HEK293 (cell line): ENCODE measurements at regions not wholly inside any gene's neighbourhood (a gene's known extent, or its start where the extent isn't known, plus 50 kb on each side); places are given as distances from the start of the nearest gene placed in this dataset.

Experiments
- ZFP3 ChIP-seq: fragments of 450-650 bp; formaldehyde crosslinking; IDR thresholded peaks from 2 replicates; pipeline ENCODE4 v1.5.1; 2016; ENCODE audit warnings: low read depth, missing biosample characterization, missing genetic modification characterization
- ZIC2 ChIP-seq: fragments of 450-650 bp; formaldehyde crosslinking; IDR thresholded peaks from 2 replicates; pipeline ENCODE4 v1.5.1; 2016; ENCODE audit warnings: missing biosample characterization, missing genetic modification characterization
- ZNF274 ChIP-seq, 2 experiments: fragments of 200-500 bp in 1 of 2; fragments of 450-650 bp in 1 of 2; sonication (Bioruptor generic) in 1 of 2; formaldehyde crosslinking in 1 of 2; IDR thresholded peaks; 2 replicates each; pipeline versions ENCODE4 v1.5.1 to v1.6.1; 2014 to 2016; ENCODE audit warnings: borderline replicate concordance in 1 of 2, inconsistent platforms in 1 of 2, low read length in 1 of 2, missing biosample characterization in 1 of 2, missing genetic modification characterization in 1 of 2
- TF ChIP-seq, protein P1 (sequence below): fragments of 450-650 bp; formaldehyde crosslinking; IDR thresholded peaks from 2 replicates; pipeline ENCODE4 v1.5.1; 2016; ENCODE audit warnings: missing biosample characterization, missing genetic modification characterization
- TF ChIP-seq, protein P2 (sequence below): fragments of 450-650 bp; formaldehyde crosslinking; IDR thresholded peaks from 2 replicates; pipeline ENCODE4 v1.5.1; 2016; ENCODE audit warnings: missing biosample characterization, missing genetic modification characterization, low read depth
- TF ChIP-seq, protein P3 (sequence below): sonication (generic); formaldehyde crosslinking; IDR thresholded peaks from 2 replicates; pipeline ENCODE4 v1.8.1; 2022; ENCODE audit warnings: mild to moderate bottlenecking, moderate library complexity, missing genetic modification reagents
- TF ChIP-seq, protein P4 (sequence below): fragments of 450-650 bp; formaldehyde crosslinking; IDR thresholded peaks from 2 replicates; pipeline ENCODE4 v1.5.1; 2016; ENCODE audit warnings: missing biosample characterization, missing genetic modification characterization

DNA sequence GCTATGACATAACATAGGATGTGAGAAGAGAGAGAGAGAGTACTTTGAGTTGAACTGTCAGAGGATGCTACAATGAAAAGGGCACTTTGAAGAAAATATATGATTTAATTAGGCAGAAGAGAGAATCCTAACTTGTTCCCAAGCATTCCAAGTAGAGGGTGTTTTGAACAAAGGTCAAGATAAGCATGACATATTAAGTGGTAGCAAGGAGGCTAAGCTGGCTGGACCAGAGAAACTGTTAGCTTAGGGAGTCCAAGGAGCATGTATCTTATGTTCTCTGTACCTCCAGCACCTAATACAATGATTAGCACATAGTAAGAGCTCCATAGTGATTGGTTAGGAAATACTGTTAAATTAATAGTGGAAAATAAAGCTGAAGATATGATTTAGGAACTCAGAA is 479.6 kb downstream of the TMEM135 start:
- TF ChIP-seq, protein P1, sequence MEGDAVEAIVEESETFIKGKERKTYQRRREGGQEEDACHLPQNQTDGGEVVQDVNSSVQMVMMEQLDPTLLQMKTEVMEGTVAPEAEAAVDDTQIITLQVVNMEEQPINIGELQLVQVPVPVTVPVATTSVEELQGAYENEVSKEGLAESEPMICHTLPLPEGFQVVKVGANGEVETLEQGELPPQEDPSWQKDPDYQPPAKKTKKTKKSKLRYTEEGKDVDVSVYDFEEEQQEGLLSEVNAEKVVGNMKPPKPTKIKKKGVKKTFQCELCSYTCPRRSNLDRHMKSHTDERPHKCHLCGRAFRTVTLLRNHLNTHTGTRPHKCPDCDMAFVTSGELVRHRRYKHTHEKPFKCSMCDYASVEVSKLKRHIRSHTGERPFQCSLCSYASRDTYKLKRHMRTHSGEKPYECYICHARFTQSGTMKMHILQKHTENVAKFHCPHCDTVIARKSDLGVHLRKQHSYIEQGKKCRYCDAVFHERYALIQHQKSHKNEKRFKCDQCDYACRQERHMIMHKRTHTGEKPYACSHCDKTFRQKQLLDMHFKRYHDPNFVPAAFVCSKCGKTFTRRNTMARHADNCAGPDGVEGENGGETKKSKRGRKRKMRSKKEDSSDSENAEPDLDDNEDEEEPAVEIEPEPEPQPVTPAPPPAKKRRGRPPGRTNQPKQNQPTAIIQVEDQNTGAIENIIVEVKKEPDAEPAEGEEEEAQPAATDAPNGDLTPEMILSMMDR: no peak
- TF ChIP-seq, protein P2, sequence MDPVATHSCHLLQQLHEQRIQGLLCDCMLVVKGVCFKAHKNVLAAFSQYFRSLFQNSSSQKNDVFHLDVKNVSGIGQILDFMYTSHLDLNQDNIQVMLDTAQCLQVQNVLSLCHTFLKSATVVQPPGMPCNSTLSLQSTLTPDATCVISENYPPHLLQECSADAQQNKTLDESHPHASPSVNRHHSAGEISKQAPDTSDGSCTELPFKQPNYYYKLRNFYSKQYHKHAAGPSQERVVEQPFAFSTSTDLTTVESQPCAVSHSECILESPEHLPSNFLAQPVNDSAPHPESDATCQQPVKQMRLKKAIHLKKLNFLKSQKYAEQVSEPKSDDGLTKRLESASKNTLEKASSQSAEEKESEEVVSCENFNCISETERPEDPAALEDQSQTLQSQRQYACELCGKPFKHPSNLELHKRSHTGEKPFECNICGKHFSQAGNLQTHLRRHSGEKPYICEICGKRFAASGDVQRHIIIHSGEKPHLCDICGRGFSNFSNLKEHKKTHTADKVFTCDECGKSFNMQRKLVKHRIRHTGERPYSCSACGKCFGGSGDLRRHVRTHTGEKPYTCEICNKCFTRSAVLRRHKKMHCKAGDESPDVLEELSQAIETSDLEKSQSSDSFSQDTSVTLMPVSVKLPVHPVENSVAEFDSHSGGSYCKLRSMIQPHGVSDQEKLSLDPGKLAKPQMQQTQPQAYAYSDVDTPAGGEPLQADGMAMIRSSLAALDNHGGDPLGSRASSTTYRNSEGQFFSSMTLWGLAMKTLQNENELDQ (tag by site-specific recombination): no peak
- TF ChIP-seq ZNF274 (IDR thresholded peaks at IDR 0.05; ENCODE audit: low read length) (no peak), ZNF274 (tag by site-specific recombination; IDR thresholded peaks at IDR 0.05; ENCODE audit: borderline replicate concordance) (no peak), ZFP3 (tag by site-specific recombination) (no peak), ZIC2 (tag by site-specific recombination) (no peak)
- TF ChIP-seq, protein P3, sequence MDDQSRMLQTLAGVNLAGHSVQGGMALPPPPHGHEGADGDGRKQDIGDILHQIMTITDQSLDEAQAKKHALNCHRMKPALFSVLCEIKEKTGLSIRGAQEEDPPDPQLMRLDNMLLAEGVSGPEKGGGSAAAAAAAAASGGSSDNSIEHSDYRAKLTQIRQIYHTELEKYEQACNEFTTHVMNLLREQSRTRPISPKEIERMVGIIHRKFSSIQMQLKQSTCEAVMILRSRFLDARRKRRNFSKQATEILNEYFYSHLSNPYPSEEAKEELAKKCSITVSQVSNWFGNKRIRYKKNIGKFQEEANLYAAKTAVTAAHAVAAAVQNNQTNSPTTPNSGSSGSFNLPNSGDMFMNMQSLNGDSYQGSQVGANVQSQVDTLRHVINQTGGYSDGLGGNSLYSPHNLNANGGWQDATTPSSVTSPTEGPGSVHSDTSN (CRISPR knock-in tag): no peak
- TF ChIP-seq, protein P4, sequence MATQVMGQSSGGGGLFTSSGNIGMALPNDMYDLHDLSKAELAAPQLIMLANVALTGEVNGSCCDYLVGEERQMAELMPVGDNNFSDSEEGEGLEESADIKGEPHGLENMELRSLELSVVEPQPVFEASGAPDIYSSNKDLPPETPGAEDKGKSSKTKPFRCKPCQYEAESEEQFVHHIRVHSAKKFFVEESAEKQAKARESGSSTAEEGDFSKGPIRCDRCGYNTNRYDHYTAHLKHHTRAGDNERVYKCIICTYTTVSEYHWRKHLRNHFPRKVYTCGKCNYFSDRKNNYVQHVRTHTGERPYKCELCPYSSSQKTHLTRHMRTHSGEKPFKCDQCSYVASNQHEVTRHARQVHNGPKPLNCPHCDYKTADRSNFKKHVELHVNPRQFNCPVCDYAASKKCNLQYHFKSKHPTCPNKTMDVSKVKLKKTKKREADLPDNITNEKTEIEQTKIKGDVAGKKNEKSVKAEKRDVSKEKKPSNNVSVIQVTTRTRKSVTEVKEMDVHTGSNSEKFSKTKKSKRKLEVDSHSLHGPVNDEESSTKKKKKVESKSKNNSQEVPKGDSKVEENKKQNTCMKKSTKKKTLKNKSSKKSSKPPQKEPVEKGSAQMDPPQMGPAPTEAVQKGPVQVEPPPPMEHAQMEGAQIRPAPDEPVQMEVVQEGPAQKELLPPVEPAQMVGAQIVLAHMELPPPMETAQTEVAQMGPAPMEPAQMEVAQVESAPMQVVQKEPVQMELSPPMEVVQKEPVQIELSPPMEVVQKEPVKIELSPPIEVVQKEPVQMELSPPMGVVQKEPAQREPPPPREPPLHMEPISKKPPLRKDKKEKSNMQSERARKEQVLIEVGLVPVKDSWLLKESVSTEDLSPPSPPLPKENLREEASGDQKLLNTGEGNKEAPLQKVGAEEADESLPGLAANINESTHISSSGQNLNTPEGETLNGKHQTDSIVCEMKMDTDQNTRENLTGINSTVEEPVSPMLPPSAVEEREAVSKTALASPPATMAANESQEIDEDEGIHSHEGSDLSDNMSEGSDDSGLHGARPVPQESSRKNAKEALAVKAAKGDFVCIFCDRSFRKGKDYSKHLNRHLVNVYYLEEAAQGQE (tag by site-specific recombination): no peak
